GM12878 (cell line): ENCODE measurements at regions not wholly inside any gene's neighbourhood (a gene's known extent, or its start where the extent isn't known, plus 50 kb on each side); places are given as distances from the start of the nearest gene placed in this dataset.

ENCODE experiments used
- CTCF ChIP-seq, 3 experiments: IDR thresholded peaks in 2 of 3; conservative IDR thresholded peaks in 1 of 3; 2 replicates each; pipeline ENCODE4 v1.5.1; 2011; ENCODE audit warnings: low read depth in 3 of 3, low read length in 3 of 3, mild to moderate bottlenecking in 3 of 3, control low read depth in 2 of 3, moderate library complexity in 2 of 3, inconsistent platforms in 1 of 3, mixed read lengths in 1 of 3; ENCODE audit not compliant: control insufficient read depth in 2 of 3, insufficient read depth in 1 of 3; ENCODE audit errors: extremely low read depth in 1 of 3
- HDAC2 ChIP-seq: fragments of 200-600 bp; sonication (generic); IDR thresholded peaks from 2 replicates; pipeline ENCODE4 v1.6.1; 2017
- NFYA ChIP-seq: IDR thresholded peaks from 2 replicates; pipeline ENCODE4 v1.6.1; 2011; ENCODE audit warnings: low read depth, mild to moderate bottlenecking, low read length, improper control_type of control experiment, borderline replicate concordance
- POLR2A ChIP-seq: IDR thresholded peaks from 2 replicates; pipeline ENCODE4 v1.6.1; 2011; ENCODE audit warnings: low read depth, mild to moderate bottlenecking, low read length
- POLR2AphosphoS5 ChIP-seq: IDR thresholded peaks from 2 replicates; pipeline ENCODE4 v1.6.1; 2011; ENCODE audit warnings: mild to moderate bottlenecking, low read length, inconsistent platforms
- SIN3A ChIP-seq: IDR thresholded peaks from 2 replicates; pipeline ENCODE4 v1.6.1; 2012; ENCODE audit warnings: low read depth, low read length, improper control_type of control experiment
- USF1 ChIP-seq: IDR thresholded peaks from 2 replicates; pipeline ENCODE4 v1.6.1; 2011; ENCODE audit warnings: borderline replicate concordance, low read depth, mild to moderate bottlenecking, moderate library complexity, mixed read lengths, low read length; ENCODE audit not compliant: insufficient read depth; ENCODE audit errors: extremely low read length
- ZZZ3 ChIP-seq: IDR thresholded peaks from 2 replicates; pipeline ENCODE4 v1.6.1; 2011; ENCODE audit warnings: low read depth; ENCODE audit not compliant: control insufficient read depth, insufficient read length
- TF ChIP-seq, protein P1 (sequence below): IDR thresholded peaks from 2 replicates; pipeline ENCODE4 v1.6.1; 2012; ENCODE audit warnings: low read depth, low read length, improper control_type of control experiment

- TF ChIP-seq SIN3A, result no peak
- no peak for TF ChIP-seq POLR2A
- TF ChIP-seq HDAC2, result no peak
- TF ChIP-seq POLR2AphosphoS5, result no peak
- TF ChIP-seq ZZZ3, result no peak
- TF ChIP-seq, protein P1, sequence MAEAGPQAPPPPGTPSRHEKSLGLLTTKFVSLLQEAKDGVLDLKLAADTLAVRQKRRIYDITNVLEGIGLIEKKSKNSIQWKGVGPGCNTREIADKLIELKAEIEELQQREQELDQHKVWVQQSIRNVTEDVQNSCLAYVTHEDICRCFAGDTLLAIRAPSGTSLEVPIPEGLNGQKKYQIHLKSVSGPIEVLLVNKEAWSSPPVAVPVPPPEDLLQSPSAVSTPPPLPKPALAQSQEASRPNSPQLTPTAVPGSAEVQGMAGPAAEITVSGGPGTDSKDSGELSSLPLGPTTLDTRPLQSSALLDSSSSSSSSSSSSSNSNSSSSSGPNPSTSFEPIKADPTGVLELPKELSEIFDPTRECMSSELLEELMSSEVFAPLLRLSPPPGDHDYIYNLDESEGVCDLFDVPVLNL, result no peak
- no peak for TF ChIP-seq CTCF (IDR thresholded peaks at IDR 0.05 in 2 of 3, conservative IDR thresholded peaks at IDR 0.05 in 1 of 3; ENCODE audit: control insufficient read depth in 2 of 3, extremely low read depth in 1 of 3, insufficient read depth in 1 of 3, low read depth in 3 of 3, low read length in 3 of 3)
- TF ChIP-seq USF1, result no peak
- TF ChIP-seq NFYA, result no peak
Measured at GRCh38 chr15:94586099-94586498, 354.7 kb downstream of the MCTP2 start.
